ENCODE measurements at regions not wholly inside any gene's neighbourhood (a gene's known extent, or its start where the extent isn't known, plus 50 kb on each side); places are given as distances from the start of the nearest gene placed in this dataset.

DNA sequence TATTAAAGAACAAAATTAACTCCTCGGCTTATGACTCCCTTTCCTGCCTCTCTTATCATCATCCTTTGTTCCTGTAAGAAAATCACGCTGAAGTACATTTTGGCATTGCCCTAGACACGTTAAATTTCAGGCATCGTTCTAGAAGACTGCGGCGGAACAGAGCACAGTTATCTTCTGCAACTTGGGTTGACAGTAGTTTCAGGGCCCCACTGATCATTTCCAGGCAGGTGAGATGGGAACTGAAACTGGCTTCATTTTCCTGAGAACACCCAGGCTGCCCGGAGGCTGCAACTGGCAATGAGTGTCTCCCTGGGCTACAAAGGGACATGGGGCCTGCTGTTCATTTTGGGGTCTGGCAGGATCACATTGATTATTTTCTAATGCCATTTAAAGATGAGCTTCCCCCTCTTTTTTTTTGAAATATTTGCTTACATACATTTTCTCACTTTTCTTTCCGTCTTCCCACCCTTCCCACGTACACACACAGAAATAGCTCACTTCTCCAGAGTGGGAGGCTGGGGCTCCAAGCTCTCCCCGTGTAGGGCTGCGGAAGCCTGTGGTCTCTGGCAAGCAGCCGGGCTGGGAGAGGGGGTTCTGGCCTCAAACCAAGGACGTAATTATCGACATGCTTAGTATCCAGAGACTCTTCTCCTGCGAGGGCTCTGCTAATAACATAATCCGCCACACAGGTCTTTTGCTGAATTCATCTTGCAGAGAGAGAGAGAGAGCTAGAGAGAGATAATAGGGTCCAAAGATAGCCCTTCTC lies 267.4 kb downstream of the ABHD5 start:
- H2BK120ac ChIP-seq (ENCODE audit: low read depth, low read length): no peak overlapping the region

More for the DNA sequence above, 267.4 kb downstream of the ABHD5 start:
- WGBS, 2 experiments (ENCODE audit: extremely low coverage in 2 of 2, insufficient read length in 1 of 2): 68% methylated on average over 5 of the region's 16 CpGs; no CpG with 5 or more reads in 1 of the 2 experiments
- Histone ChIP-seq H3K27me3 (ENCODE audit: control insufficient read depth, insufficient read depth, low read length) (peaks cover 15% of the 10 kb centered on the region), H4K20me1 (ENCODE audit: insufficient read depth, low read length) (no peaks in the 10 kb centered on the region), H3K56ac (ENCODE audit: extremely low read depth, insufficient read depth, low read length) (no peak overlapping the region), H2AK5ac (ENCODE audit: low read depth, low read length) (no peak overlapping the region), H2BK15ac (ENCODE audit: low read depth, low read length) (no peak overlapping the region), H3K18ac (ENCODE audit: low read depth, low read length) (no peak overlapping the region), H3K4ac (ENCODE audit: low read depth, low read length) (no peak overlapping the region), H3K27ac (ENCODE audit: insufficient read depth, low read length) (no peak overlapping the region), H2AFZ (replicated peaks; ENCODE audit: low read length, poor library complexity) (no peak overlapping the region), H3K9ac (ENCODE audit: low read depth, low read length) (no peak overlapping the region), H2BK5ac (ENCODE audit: low read depth, low read length, poor library complexity, severe bottlenecking) (no peak overlapping the region), H4K91ac (ENCODE audit: insufficient read depth, low read depth, low read length) (no peak overlapping the region), H3K4me2 (ENCODE audit: low read depth, low read length) (no peak overlapping the region), H3K4me3 (ENCODE audit: insufficient read depth, low read depth, low read length) (no peak overlapping the region), H3K79me1 (ENCODE audit: low read depth in 1 of 2, low read length in 2 of 2) (no peaks in the 10 kb centered on the region), H3K9me3 (ENCODE audit: control insufficient read depth, insufficient read depth, low read length) (no peaks in the 10 kb centered on the region), H2BK20ac (ENCODE audit: low read depth, low read length) (no peak overlapping the region), H3K4me1 (ENCODE audit: control insufficient read depth, insufficient read depth, low read length) (no peaks in the 10 kb centered on the region), H3K9me1 (ENCODE audit: insufficient read depth, low read length) (no peaks in the 10 kb centered on the region; the same call in 1 of the 2 replicates), H3K14ac (replicated peaks; ENCODE audit: low read depth, low read length) (no peak overlapping the region), H3K23ac (ENCODE audit: low read depth, low read length) (no peak overlapping the region), H3K36me3 (ENCODE audit: control insufficient read depth, insufficient read depth, low read length) (no peaks in the 10 kb centered on the region), H4K5ac (ENCODE audit: low read depth, low read length) (no peak overlapping the region), H4K8ac (ENCODE audit: low read depth in 2 of 2, low read length in 2 of 2) (no peak overlapping the region), H2AK9ac (replicated peaks; ENCODE audit: low read depth, low read length, poor library complexity) (no peak overlapping the region)
- ChIA-PET CTCF (no interaction called here), POLR2A (ENCODE audit: unreplicated experiment) (no interaction called here)
- in situ Hi-C loops (cut with MboI; ENCODE audit: low sequenced_read_pairs): no loop called here
- no peak for DNase-seq
- no TSS peak for BruUV-seq (replicated peaks)
- intact Hi-C loops (cut with micrococcal nuclease): no loop called here
- dilution Hi-C loops (cut with HindIII; ENCODE audit: low sequenced_read_pairs, unreplicated experiment): no loop called here
- no peak for ATAC-seq (ENCODE audit: low read depth)
- no peak for TF ChIP-seq RAD21 (IDR thresholded peaks at IDR 0.05; ENCODE audit: low read length)
- no peak for TF ChIP-seq MAFK (IDR thresholded peaks at IDR 0.05; ENCODE audit: low read depth, low read length)
- TF ChIP-seq, protein P1, sequence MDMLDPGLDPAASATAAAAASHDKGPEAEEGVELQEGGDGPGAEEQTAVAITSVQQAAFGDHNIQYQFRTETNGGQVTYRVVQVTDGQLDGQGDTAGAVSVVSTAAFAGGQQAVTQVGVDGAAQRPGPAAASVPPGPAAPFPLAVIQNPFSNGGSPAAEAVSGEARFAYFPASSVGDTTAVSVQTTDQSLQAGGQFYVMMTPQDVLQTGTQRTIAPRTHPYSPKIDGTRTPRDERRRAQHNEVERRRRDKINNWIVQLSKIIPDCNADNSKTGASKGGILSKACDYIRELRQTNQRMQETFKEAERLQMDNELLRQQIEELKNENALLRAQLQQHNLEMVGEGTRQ (IDR thresholded peaks at IDR 0.05; ENCODE audit: low read depth, low read length): no peak
- TF ChIP-seq RFX5 (IDR thresholded peaks at IDR 0.05; ENCODE audit: low read depth, low read length): no peak
- no peak for TF ChIP-seq RCOR1 (IDR thresholded peaks at IDR 0.05; ENCODE audit: insufficient replicate concordance, low read length)
- TF ChIP-seq MAZ (IDR thresholded peaks at IDR 0.05; ENCODE audit: borderline replicate concordance, low read depth, low read length): no peak
- TF ChIP-seq CEBPB (IDR thresholded peaks at IDR 0.05; ENCODE audit: low read depth, low read length): no peak

All from IMR-90 (cell line).